Endodermal cell (in vitro differentiated cells): ENCODE measurements at regions not wholly inside any gene's neighbourhood (a gene's known extent, or its start where the extent isn't known, plus 50 kb on each side); places are given as distances from the start of the nearest gene placed in this dataset.

Experiments
- DNase-seq: peaks from one replicate; pipeline ENCODE4 v3.0.0-alpha.2; 2017
- H3K27ac ChIP-seq: 2 replicates; pipeline ENCODE4 v1.5.1; 2013; ENCODE audit warnings: mild to moderate bottlenecking, low read depth, low read length, moderate library complexity
- H3K27me3 ChIP-seq: 2 replicates; pipeline ENCODE4 v1.6.1; 2013; ENCODE audit warnings: mild to moderate bottlenecking, low read length, moderate library complexity; ENCODE audit not compliant: insufficient read depth, control insufficient read depth, poor library complexity, severe bottlenecking
- H3K36me3 ChIP-seq: 2 replicates; pipeline ENCODE4 v1.7.0; 2013; ENCODE audit warnings: mild to moderate bottlenecking, low read length, moderate library complexity; ENCODE audit not compliant: control insufficient read depth, insufficient read depth
- H3K4me1 ChIP-seq: one replicate; pipeline ENCODE4 v1.7.0; 2013; ENCODE audit warnings: low read length; ENCODE audit not compliant: control insufficient read depth, insufficient read depth
- H3K4me3 ChIP-seq: 2 replicates; pipeline ENCODE4 v1.5.1; 2013; ENCODE audit warnings: mild to moderate bottlenecking, low read length, moderate library complexity
- H3K9ac ChIP-seq: 2 replicates; pipeline ENCODE4 v1.6.1; 2013; ENCODE audit warnings: mild to moderate bottlenecking, low read length, moderate library complexity; ENCODE audit not compliant: poor library complexity, severe bottlenecking; ENCODE audit errors: extremely low read depth
- H3K9me3 ChIP-seq: 2 replicates; pipeline ENCODE4 v1.6.1; 2013; ENCODE audit warnings: mild to moderate bottlenecking, low read length, moderate library complexity; ENCODE audit not compliant: control insufficient read depth
- H3K27ac Mint-ChIP-seq: 2 replicates; pipeline ENCODE4 v1.8.0; 2020; ENCODE audit warnings: mixed read lengths
- H3K27me3 Mint-ChIP-seq: 2 replicates; pipeline ENCODE4 v1.8.0; 2021; ENCODE audit warnings: mild to moderate bottlenecking, mixed read lengths; ENCODE audit not compliant: insufficient read depth
- H3K36me3 Mint-ChIP-seq: 2 replicates; pipeline ENCODE4 v1.8.0; 2020; ENCODE audit warnings: low read depth, mixed read lengths
- H3K4me1 Mint-ChIP-seq: 2 replicates; pipeline ENCODE4 v1.8.0; 2020; ENCODE audit warnings: mixed read lengths
- H3K4me3 Mint-ChIP-seq: 2 replicates; pipeline ENCODE4 v1.8.0; 2020; ENCODE audit warnings: mild to moderate bottlenecking, moderate library complexity, mixed read lengths
- H3K9me3 Mint-ChIP-seq: 2 replicates; pipeline ENCODE4 v1.8.0; 2020; ENCODE audit warnings: mild to moderate bottlenecking, mixed read lengths
- WGBS, 2 experiments: methylation state at CpG; one replicate each; pipeline versions ENCODE4 v1.1.5 to v1.1.7; 2013; ENCODE audit warnings: missing lambda C conversion rate in 2 of 2, mixed read lengths in 1 of 2; ENCODE audit not compliant: insufficient coverage in 1 of 2, insufficient read length in 1 of 2; 5-methylcytosine and 5-hydroxymethylcytosine counted together
- TF ChIP-seq, protein P1 (sequence below): fragments of 200-600 bp; sonication (generic); conservative IDR thresholded peaks from 2 replicates; pipeline ENCODE4 v1.5.0; 2021; ENCODE audit warnings: antibody characterized with exemption, mild to moderate bottlenecking

DNA sequence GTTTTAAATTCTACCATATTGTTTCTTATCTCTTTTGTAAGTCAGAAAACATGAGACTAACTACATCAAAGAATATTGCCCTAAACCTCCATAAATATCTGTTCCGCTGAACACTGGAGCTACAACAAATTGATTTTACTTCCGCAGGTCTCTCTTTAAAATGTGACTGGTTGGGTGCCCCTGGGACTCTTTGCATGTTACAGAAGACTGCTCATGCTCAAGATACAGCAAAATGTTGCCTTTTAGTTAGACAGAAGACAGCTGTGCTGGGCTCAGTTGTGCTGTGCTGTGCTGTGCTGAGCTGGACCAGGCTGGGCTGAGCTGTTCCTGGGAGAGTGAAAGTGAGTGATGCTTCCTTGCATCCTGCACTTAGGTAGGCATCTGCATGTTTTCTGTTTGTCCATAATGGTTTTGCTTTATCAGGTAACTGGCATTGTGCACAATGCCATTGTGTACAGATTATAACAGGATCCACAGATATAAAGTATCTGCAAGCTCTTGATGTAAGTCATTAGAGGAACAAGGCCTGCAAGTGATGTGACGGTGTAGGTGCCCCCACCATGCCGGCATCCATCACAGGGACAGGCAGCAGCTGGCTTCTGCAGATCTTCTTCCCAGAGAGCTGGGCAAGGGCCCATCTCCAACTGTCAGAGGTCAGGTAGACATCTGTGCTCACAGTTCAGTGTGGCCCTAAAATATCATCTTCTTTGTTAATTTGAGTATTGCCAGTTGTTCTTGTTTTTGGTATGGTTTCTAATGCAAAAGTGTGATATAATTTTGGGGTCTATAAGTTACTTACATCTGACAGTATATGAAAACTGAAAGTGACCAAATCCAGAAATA lies 972.5 kb upstream of the CELF2 start:
- no peaks in the 10 kb centered on the region for H3K27me3 ChIP-seq
- H3K9me3 ChIP-seq: no peaks in the 10 kb centered on the region
- WGBS, 2 experiments: 94 to 96% methylated on average over 4 of the region's 4 CpGs
- H3K36me3 ChIP-seq: no peaks in the 10 kb centered on the region
- H3K4me1 ChIP-seq: no peaks in the 10 kb centered on the region
- no peak overlapping the region for H3K9ac ChIP-seq
- Mint-ChIP-seq H3K4me3 (no peak overlapping the region), H3K4me1 (no peaks in the 10 kb centered on the region), H3K36me3 (no peaks in the 10 kb centered on the region), H3K27me3 (no peaks in the 10 kb centered on the region), H3K27ac (no peak overlapping the region), H3K9me3 (no peaks in the 10 kb centered on the region)
- no peak overlapping the region for H3K27ac ChIP-seq
- no peak overlapping the region for H3K4me3 ChIP-seq
- no peak for DNase-seq
- TF ChIP-seq, protein P1, sequence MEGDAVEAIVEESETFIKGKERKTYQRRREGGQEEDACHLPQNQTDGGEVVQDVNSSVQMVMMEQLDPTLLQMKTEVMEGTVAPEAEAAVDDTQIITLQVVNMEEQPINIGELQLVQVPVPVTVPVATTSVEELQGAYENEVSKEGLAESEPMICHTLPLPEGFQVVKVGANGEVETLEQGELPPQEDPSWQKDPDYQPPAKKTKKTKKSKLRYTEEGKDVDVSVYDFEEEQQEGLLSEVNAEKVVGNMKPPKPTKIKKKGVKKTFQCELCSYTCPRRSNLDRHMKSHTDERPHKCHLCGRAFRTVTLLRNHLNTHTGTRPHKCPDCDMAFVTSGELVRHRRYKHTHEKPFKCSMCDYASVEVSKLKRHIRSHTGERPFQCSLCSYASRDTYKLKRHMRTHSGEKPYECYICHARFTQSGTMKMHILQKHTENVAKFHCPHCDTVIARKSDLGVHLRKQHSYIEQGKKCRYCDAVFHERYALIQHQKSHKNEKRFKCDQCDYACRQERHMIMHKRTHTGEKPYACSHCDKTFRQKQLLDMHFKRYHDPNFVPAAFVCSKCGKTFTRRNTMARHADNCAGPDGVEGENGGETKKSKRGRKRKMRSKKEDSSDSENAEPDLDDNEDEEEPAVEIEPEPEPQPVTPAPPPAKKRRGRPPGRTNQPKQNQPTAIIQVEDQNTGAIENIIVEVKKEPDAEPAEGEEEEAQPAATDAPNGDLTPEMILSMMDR: no peak

DNA sequence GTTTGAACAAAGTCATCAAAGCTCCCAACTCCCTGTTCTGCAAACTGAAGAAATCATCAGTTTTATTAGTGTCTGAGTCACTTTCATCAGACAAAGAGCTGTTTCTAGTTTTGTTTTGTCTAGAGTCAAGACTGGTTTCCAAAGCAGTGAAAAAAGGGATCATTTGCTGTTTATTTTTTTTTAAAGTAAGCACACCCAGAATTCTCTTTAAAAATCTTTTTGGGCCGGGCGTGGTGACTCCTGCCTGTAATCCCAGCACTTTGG lies 972.0 kb upstream of the CELF2 start:
- Mint-ChIP-seq H3K27me3 (no peaks in the 10 kb centered on the region), H3K4me3 (no peak overlapping the region), H3K36me3 (no peaks in the 10 kb centered on the region), H3K27ac (no peak overlapping the region), H3K4me1 (no peaks in the 10 kb centered on the region), H3K9me3 (no peaks in the 10 kb centered on the region)
- TF ChIP-seq, protein P1: no peak
- no peak for DNase-seq
- no peaks in the 10 kb centered on the region for H3K36me3 ChIP-seq
- H3K9me3 ChIP-seq: no peaks in the 10 kb centered on the region
- no peak overlapping the region for H3K27ac ChIP-seq
- 91 to 92% methylated on average over 2 of the region's 2 CpGs for WGBS, 2 experiments
- no peak overlapping the region for H3K4me3 ChIP-seq
- no peaks in the 10 kb centered on the region for H3K27me3 ChIP-seq
- no peaks in the 10 kb centered on the region for H3K4me1 ChIP-seq
- H3K9ac ChIP-seq: no peak overlapping the region

DNA sequence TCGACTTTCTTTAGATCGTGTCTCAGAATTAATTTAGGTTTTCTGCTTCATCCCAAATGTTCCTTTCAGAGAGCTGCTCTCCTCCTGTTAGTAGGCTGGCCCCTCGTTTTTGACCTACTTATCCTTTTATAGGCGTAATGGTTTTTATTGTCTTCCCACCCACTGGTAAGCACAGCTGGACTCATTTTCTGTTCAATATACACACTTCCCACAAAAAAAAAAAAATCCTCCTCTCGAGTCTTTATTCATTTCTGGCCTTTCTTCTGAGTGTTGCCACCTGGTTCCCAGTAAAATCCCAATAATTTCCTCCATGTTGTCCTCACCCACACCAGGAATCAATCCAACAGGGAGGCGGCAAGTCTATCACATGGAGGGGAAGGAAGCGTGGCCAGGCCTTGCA lies 970.2 kb upstream of the CELF2 start:
- H3K27me3 Mint-ChIP-seq: no peaks in the 10 kb centered on the region
- Histone ChIP-seq H3K27ac (no peak overlapping the region), H3K4me1 (no peaks in the 10 kb centered on the region), H3K9ac (no peak overlapping the region), H3K36me3 (no peaks in the 10 kb centered on the region), H3K4me3 (no peak overlapping the region), H3K9me3 (no peaks in the 10 kb centered on the region), H3K27me3 (no peaks in the 10 kb centered on the region)
- H3K4me3 Mint-ChIP-seq: no peak overlapping the region
- no peak overlapping the region for H3K27ac Mint-ChIP-seq
- H3K4me1 Mint-ChIP-seq: no peaks in the 10 kb centered on the region
- no peaks in the 10 kb centered on the region for H3K36me3 Mint-ChIP-seq
- DNase-seq: no peak
- TF ChIP-seq, protein P1: no peak
- WGBS, 2 experiments: 94 to 95% methylated on average over 3 to 7 of the region's 7 CpGs
- H3K9me3 Mint-ChIP-seq: no peaks in the 10 kb centered on the region
